ENCODE measurements at regions not wholly inside any gene's neighbourhood (a gene's known extent, or its start where the extent isn't known, plus 50 kb on each side); places are given as distances from the start of the nearest gene placed in this dataset.
"Not testable (repeated sequence)": the region's sequence is repeated elsewhere in the genome, so short reads cannot be mapped to it uniquely, and the experiment has no call there.

DNA sequence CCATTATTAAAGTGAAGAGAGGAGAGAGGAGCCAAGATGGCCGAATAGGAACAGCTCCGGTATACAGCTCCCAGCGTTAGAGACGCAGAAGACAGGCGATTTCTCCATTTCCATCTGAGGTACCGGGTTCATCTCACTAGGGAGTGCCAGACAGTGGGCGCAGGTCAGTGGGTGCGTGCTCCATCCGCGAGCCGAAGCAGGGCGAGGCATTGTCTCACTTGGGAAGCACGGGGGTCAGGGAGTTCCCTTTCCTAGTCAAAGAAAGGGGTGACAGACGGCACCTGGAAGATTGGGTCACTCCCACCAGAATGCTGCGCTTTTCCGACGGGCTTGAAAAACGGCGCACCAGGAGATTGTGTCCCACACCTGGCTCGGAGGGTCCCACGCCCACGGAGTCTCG, 1305.3 kb downstream of the FOXD4L5 start:
- H3K4me3 ChIP-seq (ENCODE audit: low read depth, low read length) = peak overlapping the region; percentile 7; the same call in 1 of the 2 replicates
- not testable (repeated sequence) for DNase-seq (ENCODE audit: low read depth)
